Lower lobe of right lung (tissue), 2 donors: ENCODE measurements at regions not wholly inside any gene's neighbourhood (a gene's known extent, or its start where the extent isn't known, plus 50 kb on each side); places are given as distances from the start of the nearest gene placed in this dataset.

Experiments
- ATAC-seq, 2 donors: fragments of 200-7000 bp; cut with Tn5 transposase; one replicate each; pipeline ENCODE4 v1.9.1; 2020 to 2022; ENCODE audit warnings: mild to moderate bottlenecking in 2 of 2, moderate library complexity in 2 of 2
- DNase-seq: peaks from one replicate; pipeline ENCODE4 v3.0.0-alpha.2; 2020
- H3K27ac ChIP-seq: fragments of 200-600 bp; one replicate; pipeline ENCODE4 v1.8.0; 2022
- H3K27me3 ChIP-seq: fragments of 200-600 bp; one replicate; pipeline ENCODE4 v1.8.0; 2022; ENCODE audit warnings: low read depth
- H3K36me3 ChIP-seq: fragments of 200-600 bp; one replicate; pipeline ENCODE4 v1.8.0; 2022; ENCODE audit warnings: mild to moderate bottlenecking
- H3K4me1 ChIP-seq: fragments of 200-600 bp; one replicate; pipeline ENCODE4 v1.8.0; 2022
- H3K4me3 ChIP-seq: fragments of 200-600 bp; one replicate; pipeline ENCODE4 v1.8.0; 2022; ENCODE audit warnings: mild to moderate bottlenecking
- H3K9me3 ChIP-seq: fragments of 200-600 bp; one replicate; pipeline ENCODE4 v1.8.0; 2022
- CTCF ChIP-seq: fragments of 200-600 bp; IDR thresholded peaks from one replicate; pipeline ENCODE4 v1.8.0; 2022; ENCODE audit warnings: antibody characterized with exemption, mild to moderate bottlenecking
- intact Hi-C: fragments of 100-400 bp; cut with DNase I; formaldehyde crosslinking; loops from one replicate; pipeline ENCODE4 v1.11.0; 2022
- donor health status: DM: no; HTN: yes; CAD: no; lungs with severe emphysema.

DNA sequence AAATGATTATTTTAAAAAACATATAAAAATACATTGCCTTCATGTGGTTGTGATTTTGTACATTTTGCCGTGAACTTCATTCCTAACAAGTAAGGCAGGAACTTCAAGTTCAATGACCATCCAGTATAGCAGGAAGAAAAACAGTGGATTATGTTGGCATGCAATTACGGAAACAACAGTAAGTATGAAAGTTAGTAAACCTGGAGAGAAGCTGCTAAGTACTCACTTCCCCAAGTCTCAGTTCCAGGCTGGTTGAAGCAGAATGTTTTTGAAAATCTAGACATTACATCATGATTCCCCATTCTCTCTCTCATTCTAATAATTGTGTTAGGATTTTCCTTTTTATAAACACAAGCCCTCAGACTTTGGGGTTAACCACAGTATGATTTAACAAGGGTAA lies 987.1 kb upstream of the KLHL29 start:
- DNase-seq, result no peak
- Histone ChIP-seq H3K4me3 (no peak overlapping the region), H3K27me3 (no peaks in the 10 kb centered on the region), H3K27ac (no peak overlapping the region), H3K36me3 (no peaks in the 10 kb centered on the region), H3K9me3 (no peaks in the 10 kb centered on the region), H3K4me1 (no peaks in the 10 kb centered on the region)
- ATAC-seq, result peak in 1 of 2 donors; percentile 52
- no peak for TF ChIP-seq CTCF
- intact Hi-C loops, result no loop called here

DNA sequence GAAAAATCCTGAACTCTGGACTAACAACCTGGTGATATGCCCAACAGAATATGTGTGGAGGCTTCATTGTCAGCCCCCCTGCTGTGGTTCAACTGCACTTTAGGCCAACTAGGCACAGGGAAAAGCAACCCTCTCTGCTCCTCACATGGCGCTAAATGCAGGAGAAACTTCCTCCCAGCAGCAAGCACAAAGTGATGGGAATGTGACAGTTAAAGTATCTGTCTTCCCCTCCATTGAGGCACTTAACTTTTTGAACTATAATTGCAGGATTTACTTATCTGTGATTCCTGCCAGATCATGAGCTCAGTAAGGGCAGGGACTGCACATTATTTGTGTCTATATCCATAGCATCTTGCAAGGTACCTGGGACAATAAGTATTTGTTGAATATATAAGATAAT lies 981.2 kb upstream of the KLHL29 start:
- intact Hi-C loops, result no loop called here
- Histone ChIP-seq H3K27me3 (no peaks in the 10 kb centered on the region), H3K27ac (no peak overlapping the region), H3K4me3 (no peak overlapping the region), H3K36me3 (no peaks in the 10 kb centered on the region), H3K4me1 (no peaks in the 10 kb centered on the region), H3K9me3 (no peaks in the 10 kb centered on the region)
- ATAC-seq, result no peak
- DNase-seq, result no peak
- no peak for TF ChIP-seq CTCF

GRCh38 chr2:22406625-22407024 lies 978.4 kb upstream of the KLHL29 start:
- no peak overlapping the region for H3K27ac ChIP-seq
- no peaks in the 10 kb centered on the region for H3K36me3 ChIP-seq
- no peaks in the 10 kb centered on the region for H3K27me3 ChIP-seq
- intact Hi-C loops, result no loop called here
- H3K4me1 ChIP-seq, result no peaks in the 10 kb centered on the region
- H3K4me3 ChIP-seq, result no peak overlapping the region
- TF ChIP-seq CTCF, result no peak
- ATAC-seq (peak; percentile 56 to 61), DNase-seq (no peak)
- no peaks in the 10 kb centered on the region for H3K9me3 ChIP-seq

GRCh38 chr2:22420076-22420475 lies 964.9 kb upstream of the KLHL29 start:
- Histone ChIP-seq H3K27me3 (no peaks in the 10 kb centered on the region), H3K4me3 (no peak overlapping the region), H3K9me3 (peaks cover 22% of the 10 kb centered on the region), H3K36me3 (no peaks in the 10 kb centered on the region), H3K27ac (no peak overlapping the region), H3K4me1 (no peaks in the 10 kb centered on the region)
- no peak for TF ChIP-seq CTCF
- DNase-seq (no peak), ATAC-seq (no peak)
- intact Hi-C loops, result no loop called here

- no peaks in the 10 kb centered on the region for H3K36me3 ChIP-seq
- H3K27me3 ChIP-seq, result no peaks in the 10 kb centered on the region
- DNase-seq (no peak), ATAC-seq (no peak)
- no peak overlapping the region for H3K4me3 ChIP-seq
- H3K9me3 ChIP-seq, result no peaks in the 10 kb centered on the region
- intact Hi-C loops, result no loop called here
- H3K27ac ChIP-seq, result no peak overlapping the region
- no peaks in the 10 kb centered on the region for H3K4me1 ChIP-seq
- no peak for TF ChIP-seq CTCF
These were observed 942.9 kb upstream of the KLHL29 start for GRCh38 chr2:22442051-22442450.

GRCh38 chr2:22444281-22444680 lies 940.7 kb upstream of the KLHL29 start:
- DNase-seq, result no peak
- no peak for ATAC-seq
- no peaks in the 10 kb centered on the region for H3K36me3 ChIP-seq
- H3K4me3 ChIP-seq, result no peak overlapping the region
- H3K27me3 ChIP-seq, result no peaks in the 10 kb centered on the region
- H3K27ac ChIP-seq, result no peak overlapping the region
- intact Hi-C loops, result no loop called here
- no peaks in the 10 kb centered on the region for H3K4me1 ChIP-seq
- H3K9me3 ChIP-seq, result no peaks in the 10 kb centered on the region
- TF ChIP-seq CTCF, result no peak
